PFSK-1 (cell line): ENCODE measurements at regions not wholly inside any gene's neighbourhood (a gene's known extent, or its start where the extent isn't known, plus 50 kb on each side); places are given as distances from the start of the nearest gene placed in this dataset.

Experiments used
- FOXP2 ChIP-seq: optimal IDR thresholded peaks from 2 replicates; pipeline ENCODE3; 2011; ENCODE audit warnings: borderline replicate concordance, control low read depth, inconsistent platforms; ENCODE audit not compliant: insufficient read depth; ENCODE audit errors: extremely low read length, extremely low read depth
- POLR2AphosphoS5 ChIP-seq: IDR thresholded peaks from 2 replicates; pipeline ENCODE4 v1.6.1; 2012; ENCODE audit warnings: low read depth, mild to moderate bottlenecking, control low read depth, low read length, moderate library complexity
- SIN3A ChIP-seq: IDR thresholded peaks from 2 replicates; pipeline ENCODE4 v1.6.1; 2012; ENCODE audit warnings: mild to moderate bottlenecking, low read length, moderate library complexity, borderline replicate concordance; ENCODE audit not compliant: insufficient read depth
- TAF1 ChIP-seq: IDR thresholded peaks from 2 replicates; pipeline ENCODE4 v1.6.1; 2012; ENCODE audit warnings: low read length, control low read depth, borderline replicate concordance; ENCODE audit not compliant: insufficient read depth
- TF ChIP-seq, protein P1 (sequence below), 2 experiments: IDR thresholded peaks; 2 replicates each; pipeline versions ENCODE4 v1.6.1 to v1.8.0; 2011 to 2012; ENCODE audit warnings: low read depth in 2 of 2, low read length in 2 of 2, control low read depth in 1 of 2, inconsistent platforms in 1 of 2, mild to moderate bottlenecking in 1 of 2, moderate library complexity in 1 of 2; ENCODE audit not compliant: insufficient read depth in 1 of 2

DNA sequence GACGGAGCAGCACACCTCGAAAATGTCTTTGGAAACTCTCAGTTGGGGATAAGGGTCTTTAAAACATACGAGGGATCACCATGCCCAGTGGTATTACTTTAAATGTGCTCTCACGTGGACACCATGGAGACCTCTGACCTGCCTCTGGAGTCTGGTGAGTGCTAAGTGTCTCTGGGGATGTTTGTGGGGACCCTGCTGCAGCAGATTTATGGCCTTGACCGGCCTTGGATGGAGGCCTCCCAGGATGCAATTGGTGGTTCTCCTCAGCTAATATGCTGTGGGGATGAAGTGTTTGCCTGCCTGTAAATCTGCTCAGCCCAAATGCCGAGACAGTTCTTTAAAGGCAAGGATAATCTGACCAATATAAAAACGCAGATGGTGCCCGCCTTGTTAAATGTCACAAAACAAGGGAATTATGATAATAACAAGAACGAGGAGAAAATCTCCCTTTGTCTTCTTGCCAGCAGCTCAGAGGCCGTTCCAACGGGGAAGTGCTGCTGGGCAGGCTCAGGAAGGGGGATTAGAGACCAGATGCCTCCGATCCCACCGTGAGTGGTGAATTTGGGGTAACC, 154.4 kb downstream of the ABCC12 start:
- TF ChIP-seq SIN3A (no peak), FOXP2 (no peak), TAF1 (no peak), POLR2AphosphoS5 (no peak)
- TF ChIP-seq, protein P1, sequence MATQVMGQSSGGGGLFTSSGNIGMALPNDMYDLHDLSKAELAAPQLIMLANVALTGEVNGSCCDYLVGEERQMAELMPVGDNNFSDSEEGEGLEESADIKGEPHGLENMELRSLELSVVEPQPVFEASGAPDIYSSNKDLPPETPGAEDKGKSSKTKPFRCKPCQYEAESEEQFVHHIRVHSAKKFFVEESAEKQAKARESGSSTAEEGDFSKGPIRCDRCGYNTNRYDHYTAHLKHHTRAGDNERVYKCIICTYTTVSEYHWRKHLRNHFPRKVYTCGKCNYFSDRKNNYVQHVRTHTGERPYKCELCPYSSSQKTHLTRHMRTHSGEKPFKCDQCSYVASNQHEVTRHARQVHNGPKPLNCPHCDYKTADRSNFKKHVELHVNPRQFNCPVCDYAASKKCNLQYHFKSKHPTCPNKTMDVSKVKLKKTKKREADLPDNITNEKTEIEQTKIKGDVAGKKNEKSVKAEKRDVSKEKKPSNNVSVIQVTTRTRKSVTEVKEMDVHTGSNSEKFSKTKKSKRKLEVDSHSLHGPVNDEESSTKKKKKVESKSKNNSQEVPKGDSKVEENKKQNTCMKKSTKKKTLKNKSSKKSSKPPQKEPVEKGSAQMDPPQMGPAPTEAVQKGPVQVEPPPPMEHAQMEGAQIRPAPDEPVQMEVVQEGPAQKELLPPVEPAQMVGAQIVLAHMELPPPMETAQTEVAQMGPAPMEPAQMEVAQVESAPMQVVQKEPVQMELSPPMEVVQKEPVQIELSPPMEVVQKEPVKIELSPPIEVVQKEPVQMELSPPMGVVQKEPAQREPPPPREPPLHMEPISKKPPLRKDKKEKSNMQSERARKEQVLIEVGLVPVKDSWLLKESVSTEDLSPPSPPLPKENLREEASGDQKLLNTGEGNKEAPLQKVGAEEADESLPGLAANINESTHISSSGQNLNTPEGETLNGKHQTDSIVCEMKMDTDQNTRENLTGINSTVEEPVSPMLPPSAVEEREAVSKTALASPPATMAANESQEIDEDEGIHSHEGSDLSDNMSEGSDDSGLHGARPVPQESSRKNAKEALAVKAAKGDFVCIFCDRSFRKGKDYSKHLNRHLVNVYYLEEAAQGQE (IDR thresholded peaks at IDR 0.05; ENCODE audit: insufficient read depth in 1 of 2, low read depth in 2 of 2, low read length in 2 of 2): no peak

DNA sequence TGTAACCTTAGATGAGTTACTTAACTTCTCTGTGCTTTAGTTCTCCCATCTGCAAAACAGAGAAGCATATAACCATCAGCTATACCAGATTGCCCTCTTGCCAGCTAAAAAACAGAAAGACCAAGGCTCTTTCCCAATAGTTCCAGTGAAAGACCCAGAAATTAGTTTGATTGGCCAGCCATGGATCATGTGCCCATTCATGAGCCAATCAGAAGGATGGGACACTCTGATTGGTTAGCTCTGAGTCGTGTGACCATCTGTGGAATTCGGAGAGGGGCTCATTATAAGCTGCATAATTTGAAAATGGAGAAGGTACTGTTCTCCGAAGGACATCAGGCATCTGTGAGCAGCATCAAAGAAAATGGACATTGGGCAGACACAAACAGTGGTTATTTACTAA, 155.2 kb downstream of the ABCC12 start:
- TF ChIP-seq, protein P1 (IDR thresholded peaks at IDR 0.05; ENCODE audit: insufficient read depth in 1 of 2, low read depth in 2 of 2, low read length in 2 of 2): no peak
- TF ChIP-seq TAF1 (no peak), SIN3A (no peak), POLR2AphosphoS5 (no peak), FOXP2 (no peak)

DNA sequence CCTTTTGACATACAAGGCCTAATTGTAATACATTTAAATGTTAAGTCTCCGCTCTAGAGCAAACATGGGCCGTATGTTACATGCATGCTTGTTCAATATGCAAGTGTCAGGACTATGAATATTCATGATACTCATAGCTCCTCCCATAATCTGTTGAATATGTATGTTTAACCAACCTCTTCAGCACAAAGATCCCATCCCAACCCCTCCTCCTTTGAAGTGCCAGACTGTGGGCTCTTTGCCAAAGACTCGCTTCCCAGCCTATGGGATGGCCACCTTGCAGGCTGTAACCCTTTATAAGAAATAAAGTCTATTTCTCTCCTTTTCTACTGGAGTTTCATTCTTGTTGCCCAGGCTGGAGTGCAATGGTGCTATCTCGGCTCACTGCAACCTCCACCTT, 156.2 kb downstream of the ABCC12 start:
- TF ChIP-seq FOXP2 (no peak), SIN3A (no peak)

DNA sequence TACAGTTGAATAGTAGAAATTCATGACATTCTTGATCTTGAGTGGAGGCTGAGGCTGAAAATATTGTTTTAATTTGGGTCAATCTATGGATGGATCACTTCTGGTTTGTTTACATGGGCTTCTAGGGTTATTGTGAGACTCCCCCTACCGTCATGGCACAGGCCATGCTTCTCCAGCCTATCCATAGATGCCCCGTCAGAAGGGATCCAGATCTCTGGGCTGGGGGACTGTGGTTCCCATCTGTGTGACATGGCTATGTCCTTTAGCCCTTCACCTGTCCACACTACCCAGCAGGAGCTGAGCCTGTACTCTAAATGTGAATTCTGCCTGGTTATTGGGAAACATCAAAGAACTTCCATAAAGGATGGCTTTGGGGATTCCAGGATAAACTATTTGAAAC, 160.4 kb downstream of the ABCC12 start:
- TF ChIP-seq POLR2AphosphoS5: no peak
- no peak for TF ChIP-seq FOXP2
- no peak for TF ChIP-seq TAF1
- TF ChIP-seq, protein P1 (IDR thresholded peaks at IDR 0.05; ENCODE audit: insufficient read depth in 1 of 2, low read depth in 2 of 2, low read length in 2 of 2): no peak
- TF ChIP-seq SIN3A: no peak

DNA sequence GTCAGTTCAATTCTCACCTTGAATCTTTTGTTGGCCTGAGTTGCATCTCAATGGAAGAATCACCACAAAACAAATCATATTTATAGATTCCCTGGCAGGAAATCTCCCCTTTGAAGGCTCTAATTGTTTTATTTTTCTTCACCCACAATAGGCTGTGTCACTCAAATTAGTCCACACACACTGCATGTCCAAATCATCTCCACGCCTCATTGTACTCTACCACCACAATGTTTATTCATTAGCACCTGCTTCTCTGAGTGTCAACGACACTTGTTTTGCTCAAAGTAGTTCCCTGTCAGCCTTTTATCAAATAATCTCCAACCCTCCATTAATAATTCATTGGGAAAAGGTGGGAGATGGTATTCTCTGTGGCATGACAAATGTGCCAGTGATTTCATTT, 164.3 kb downstream of the ABCC12 start:
- TF ChIP-seq FOXP2 (no peak), SIN3A (no peak), POLR2AphosphoS5 (no peak), TAF1 (no peak)
- TF ChIP-seq, protein P1 (IDR thresholded peaks at IDR 0.05; ENCODE audit: insufficient read depth in 1 of 2, low read depth in 2 of 2, low read length in 2 of 2): no peak
